ENCODE measurements at regions not wholly inside any gene's neighbourhood (a gene's known extent, or its start where the extent isn't known, plus 50 kb on each side); places are given as distances from the start of the nearest gene placed in this dataset.

DNA sequence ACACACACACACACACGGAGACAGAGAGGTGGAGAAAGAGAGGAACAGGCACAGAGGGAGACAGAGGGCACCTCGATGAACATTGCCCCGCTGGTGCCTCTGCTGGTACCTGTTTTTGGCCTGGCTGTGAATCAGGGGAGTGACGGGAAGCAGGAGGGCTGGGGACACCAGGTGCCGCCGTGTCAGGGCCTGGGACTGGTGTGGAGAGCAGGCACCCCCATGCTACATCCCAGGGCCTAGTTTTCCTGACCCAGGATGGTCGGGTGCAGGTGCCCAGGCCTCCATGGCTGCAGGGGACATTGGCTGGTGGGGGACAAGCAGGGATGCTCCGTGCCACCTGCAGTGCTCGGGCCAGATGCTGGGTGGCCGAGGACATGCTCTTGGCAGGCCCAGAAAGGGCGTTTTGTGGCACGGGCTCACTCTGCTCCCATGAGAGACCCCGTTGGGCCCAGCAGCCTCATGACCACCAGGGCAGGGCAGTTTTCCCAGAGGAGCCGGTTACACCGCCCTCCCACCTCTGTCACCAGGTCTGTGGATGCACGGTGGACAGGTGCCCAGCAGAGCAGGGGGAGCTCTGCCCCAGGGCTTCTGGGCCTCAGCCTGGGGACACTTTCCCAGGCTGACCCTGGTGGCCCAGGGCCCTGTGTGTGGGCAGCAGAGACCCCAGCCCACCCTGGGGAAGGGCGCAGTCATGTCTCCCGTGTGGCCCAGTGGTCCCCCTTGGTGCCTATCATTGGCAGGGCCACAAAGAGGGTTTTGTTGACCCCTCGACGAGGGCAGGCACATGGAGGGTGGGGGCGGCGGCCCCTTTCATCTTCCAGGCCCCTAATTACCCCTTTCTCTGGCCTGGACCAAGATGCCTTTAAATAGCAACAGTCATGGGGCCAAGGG, 207.5 kb upstream of the RTL1 start:
- DNase-seq, result no peak

DNA sequence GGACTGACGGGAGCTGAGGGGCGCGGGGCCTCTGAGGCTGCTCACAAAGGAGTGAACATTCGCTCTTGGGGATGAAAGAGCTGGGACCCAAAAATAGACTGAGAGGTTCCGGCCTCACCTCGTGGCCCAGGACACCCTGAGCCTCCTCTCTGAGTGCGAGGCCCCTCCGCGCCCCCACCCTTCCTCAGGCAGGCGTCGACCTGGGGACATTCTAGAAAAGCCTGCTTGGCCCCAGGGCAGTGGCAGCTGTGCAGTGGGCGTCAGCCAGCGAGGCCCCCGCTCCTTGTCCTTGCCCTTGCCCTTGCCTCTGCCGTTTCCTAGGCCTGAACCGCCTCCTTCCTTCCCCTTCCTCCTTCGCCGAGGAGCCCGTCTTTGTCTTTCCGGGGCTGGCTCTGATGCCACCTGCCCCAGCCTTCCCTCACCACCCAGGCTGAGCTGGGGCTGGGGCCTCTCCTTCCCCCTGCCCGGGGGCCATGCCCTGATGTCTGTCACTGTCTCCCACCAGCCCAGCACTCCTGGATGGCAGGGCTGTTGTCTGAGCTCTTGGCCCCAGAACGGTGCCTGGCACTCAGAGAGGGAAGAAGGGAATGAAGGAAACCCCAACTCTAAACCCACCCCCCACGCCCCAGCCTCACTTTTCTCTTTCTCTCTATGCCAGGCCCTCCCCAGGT, 208.2 kb upstream of the RTL1 start:
- DNase-seq, result no peak

DNA sequence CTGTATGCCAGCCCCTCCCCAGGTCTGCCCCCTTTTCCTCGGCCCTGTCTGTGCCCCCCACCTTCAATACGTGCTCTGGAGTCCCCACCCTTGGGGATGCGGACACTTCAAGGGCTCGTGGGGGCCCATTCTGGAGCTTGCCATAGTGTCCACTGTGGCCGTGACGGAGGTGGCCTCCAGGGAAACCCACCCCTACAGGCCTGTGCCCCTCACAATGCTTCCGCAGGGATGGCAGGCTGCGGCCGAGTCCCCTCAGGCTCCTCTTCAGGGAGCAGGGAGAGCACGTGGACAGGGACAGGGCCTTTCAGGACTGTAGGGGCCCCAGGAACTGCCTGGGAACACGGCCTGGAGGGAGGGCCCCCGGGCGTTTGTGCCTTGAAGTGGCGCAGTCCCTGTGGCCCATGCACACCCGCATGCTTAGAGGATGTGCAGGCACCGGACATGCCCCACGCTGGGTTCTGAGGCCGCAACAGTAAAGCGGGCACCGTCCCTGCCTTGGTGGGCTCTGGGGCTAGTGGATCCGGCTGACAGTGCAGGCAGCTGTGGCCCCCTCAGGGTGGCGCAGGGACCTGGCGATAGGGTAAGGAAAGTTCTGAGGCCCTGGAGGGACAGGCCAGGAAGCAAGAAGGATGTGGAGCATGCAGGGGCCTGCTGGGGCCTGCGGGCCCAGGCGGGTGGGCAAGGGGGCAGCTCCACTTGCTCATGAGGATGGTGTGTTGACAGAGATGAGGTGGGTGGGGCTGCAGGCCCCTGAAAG, 209.0 kb upstream of the RTL1 start:
- DNase-seq, result no peak

DNA sequence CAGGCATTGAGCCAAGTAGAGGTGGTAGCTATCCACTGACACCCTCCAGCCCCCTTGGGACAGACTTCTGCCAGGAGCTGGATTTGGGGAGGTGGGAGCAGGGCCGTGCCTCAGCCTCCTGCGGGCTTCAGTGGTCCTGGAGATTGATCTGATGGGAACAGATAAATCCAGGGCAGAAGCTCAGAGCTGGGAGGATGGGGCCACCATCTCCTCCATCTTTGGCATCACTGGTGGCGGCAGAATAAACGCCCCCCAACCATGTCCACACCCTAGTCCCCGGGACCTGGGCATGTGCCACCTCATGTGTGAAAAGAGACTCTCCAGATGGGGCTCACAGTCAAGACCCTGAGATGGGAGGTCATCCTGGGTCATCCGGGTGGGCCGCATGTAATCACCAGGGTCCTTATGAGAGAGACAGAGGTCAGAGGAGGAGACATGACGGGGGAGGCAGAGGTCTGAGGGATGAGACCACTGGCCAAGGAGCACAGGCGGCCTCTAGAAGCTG, 209.6 kb upstream of the RTL1 start:
- DNase-seq, result no peak

DNA sequence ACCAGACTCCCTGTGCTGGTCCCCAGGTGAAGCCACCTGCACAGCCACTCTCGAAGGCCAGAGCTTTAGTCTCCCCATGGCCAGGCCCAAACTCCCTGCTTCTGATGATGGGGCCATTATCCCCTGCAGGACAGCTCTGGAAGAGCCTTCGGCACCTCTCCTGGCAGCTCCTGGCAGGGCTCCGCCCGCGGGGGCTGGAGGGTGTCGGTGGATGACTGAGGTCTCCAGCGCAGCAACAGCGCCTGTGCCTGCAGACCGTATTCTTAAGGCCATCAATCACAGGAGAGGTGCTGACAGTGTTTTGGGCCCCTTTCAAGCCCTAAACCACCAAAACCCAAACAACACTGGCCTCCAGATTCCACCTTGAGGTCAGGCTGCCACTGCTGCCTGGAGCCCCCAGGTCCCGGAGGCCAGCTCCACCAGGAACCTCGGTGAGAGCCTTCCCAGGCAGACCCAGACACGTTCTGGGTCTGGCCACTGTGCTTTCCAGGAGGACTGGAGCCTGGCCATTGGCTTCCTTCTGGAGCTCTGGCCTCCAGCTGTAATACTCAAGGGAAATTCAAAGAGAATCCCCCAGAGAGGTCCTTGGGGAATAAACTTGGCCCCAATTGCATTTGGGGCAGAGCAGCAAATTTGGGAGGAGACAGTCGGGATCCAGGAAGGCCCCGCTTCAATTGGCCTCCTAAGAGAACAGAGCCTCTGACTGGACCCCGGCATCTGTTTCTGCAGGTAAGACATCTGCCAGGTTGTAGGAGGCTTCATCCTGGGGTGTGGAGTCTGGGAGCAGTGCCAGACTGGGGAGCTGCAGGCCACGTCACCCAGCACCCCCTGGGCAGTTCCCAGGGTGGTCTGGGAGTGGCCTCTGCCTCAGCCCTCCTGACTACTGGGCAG, 210.6 kb upstream of the RTL1 start:
- no peak for DNase-seq

DNA sequence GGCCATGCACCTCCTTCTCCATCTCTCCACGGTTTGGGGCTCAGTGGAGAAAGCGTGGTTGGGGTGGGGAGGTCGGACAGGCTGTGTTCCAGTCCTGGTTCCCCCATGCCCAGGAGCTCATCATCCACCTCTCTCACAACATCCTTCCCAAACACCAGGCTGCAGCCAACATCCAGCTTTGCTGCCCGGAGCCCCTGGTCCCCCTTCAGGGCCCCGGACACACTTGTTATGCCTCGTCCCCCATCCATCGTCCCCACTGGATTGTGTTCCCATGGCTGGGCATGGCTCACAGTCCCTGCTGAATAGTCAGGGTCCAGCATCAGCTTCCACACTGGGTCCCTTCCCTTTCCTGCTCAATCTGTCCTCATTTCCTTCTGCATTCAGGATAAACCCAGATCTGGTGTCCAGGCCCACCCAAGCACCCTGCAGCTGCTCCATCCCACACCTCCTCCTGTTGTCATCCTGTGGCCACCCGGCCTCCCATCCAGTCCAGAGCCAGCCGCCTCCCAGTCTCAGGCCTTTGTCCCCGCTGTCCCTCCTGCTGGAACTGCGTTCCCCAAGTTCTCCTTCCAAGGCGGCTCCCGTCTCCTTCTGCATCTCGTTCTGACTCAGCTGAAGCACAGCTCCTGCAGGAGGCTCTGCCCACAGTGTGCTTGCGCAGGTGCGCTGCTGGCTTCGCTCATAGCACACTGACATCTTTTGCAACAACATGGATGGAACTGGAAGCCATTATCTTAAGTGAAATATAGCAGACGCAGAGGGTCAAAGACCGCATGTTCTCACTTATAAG, 211.4 kb upstream of the RTL1 start:
- no peak for DNase-seq

DNA sequence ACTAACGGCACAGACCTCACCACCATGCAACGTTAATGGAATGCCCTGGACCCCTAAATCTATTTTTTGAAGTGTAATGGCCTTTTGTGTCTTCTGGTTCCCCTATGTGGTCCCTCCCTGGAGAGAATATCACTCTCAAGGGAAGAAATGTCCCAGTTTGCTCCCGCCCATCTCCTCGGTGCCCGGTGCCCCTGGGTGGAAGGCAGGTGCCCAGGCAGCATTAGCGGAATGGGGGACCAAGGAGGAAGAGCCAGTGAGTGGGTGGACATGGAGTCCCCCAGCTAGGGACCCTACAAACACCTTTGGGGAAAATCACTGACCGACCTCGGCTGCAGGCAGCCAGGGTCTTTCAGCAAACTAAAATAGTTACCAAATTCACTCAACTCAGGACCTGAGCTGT, 212.1 kb upstream of the RTL1 start:
- DNase-seq, result no peak

DNA sequence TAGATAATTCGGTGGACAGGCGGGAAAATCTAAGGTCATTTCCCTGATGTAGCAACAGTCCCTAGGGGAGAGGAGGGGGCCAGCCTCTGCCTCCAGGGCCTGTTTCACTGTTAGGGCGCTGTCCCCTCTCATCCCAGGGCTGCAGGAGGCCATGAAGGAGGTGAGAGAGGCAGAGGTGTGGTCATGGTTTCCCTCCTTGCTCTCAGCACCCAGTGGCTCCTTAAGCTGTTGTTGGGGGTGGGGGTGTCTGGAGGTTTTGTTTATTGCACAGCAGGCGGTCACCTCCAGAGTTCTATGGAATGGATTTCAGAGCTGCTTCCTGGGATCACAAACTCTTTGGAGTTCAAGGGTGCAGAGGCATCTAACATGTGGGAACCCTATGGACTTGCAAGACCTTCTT, 212.5 kb upstream of the RTL1 start:
- DNase-seq, result no peak

DNA sequence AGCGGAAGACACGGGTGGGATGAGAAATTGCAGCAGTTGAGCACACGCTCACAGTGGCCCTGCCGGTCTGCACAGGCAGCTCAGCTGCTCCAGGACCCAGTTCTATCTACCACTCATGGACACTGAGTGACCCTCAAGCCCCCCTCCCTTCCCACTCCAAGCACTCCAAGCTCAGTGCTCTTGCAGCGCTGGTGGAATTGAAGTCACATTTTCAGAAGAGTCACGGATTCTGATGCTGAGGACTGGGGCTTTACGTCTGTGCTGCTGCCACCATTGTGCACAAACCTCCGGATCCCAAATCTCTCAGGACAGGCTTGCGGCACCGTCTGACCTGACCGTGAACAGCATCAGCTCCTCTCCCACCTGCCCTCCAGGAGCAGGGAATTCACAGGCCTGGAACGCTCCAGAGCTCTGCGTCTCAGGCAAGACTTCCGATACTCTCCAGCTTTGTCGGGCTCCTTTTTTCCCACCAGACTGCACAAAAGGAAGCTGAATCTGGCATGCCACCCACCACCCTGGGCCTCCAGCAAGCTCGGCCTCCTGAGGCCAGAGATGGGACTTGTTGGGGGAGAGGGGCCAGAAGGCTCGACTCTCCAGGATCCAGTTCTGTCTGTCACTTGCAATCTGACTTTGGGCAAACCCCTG, 213.1 kb upstream of the RTL1 start:
- no peak for DNase-seq

DNA sequence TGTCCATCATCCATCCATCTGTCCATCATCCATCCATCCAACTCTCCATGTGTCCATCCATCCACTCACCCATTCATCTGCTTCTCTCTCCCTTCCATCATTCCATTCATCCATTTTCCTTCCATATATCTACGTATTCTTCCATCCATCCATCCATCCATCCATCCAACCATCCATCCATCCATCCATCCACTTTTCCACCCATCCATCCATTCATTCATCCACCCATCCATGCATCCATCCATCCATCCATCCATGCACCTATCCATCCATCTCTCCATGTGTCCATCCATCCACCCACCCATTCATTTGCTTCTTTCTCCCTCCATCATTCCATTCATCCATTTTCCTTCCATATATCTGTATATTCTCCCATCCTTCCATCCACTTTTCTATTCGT, 214.0 kb upstream of the RTL1 start:
- no peak for DNase-seq

DNA sequence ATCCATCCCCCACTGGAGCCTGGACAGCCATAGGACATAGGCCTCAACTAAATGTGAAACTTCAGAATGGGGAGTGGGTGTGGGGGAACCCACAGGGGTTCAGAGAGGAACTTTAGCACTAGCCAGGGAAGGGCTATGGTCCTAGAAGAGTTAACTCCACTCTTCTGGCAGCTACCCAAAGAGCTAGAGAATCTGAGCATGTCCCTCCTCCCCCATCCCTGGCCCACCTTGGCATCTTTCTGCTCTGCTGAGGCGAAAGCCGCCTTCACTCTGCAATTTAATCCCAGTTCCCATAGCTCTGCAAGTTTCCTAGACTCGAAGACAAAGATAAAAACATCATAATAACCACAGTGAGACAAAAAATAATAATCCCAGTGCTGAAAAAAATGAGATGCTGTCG, 214.7 kb upstream of the RTL1 start:
- no peak for DNase-seq

DNA sequence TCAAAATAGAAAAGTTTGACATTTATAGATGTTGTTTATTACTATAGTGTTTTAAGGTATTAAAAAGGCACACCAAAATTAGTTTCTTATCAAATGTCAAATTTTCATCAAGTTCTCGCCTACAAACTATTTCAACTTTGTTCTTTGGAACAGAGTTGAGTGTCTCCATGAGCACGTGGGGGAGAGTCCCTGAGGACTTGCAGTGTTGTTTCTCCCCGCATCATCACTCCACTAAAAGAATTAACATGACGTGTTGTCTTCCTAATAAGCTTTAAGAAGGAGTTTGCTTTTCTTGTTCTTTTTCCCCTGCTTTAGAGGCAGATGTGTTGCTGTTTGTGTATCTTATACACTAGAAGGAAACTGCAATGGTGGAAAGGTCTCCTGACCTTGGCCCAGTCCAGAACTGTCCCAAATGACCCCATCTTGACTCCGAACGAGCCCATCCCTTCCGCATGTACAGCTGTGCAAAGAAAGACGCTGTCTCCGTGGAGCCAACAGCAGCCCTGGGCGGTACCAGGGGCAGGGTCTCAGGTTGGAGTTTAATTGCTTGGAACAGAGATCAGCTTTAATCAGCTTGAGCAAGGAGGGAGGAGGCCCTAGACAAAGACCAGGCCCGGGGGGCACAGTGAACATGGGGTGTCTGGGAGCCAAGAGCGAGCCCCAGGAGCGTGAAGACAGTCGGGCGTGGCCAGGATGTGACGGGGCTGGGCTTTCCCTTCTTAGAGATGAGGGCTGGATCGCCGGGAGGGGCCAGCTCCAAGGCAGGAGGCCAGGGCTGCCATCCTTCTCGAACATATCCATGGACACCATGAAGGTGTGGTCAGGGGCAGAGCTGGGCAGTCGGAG, 215.4 kb upstream of the RTL1 start:
- DNase-seq, result no peak

DNA sequence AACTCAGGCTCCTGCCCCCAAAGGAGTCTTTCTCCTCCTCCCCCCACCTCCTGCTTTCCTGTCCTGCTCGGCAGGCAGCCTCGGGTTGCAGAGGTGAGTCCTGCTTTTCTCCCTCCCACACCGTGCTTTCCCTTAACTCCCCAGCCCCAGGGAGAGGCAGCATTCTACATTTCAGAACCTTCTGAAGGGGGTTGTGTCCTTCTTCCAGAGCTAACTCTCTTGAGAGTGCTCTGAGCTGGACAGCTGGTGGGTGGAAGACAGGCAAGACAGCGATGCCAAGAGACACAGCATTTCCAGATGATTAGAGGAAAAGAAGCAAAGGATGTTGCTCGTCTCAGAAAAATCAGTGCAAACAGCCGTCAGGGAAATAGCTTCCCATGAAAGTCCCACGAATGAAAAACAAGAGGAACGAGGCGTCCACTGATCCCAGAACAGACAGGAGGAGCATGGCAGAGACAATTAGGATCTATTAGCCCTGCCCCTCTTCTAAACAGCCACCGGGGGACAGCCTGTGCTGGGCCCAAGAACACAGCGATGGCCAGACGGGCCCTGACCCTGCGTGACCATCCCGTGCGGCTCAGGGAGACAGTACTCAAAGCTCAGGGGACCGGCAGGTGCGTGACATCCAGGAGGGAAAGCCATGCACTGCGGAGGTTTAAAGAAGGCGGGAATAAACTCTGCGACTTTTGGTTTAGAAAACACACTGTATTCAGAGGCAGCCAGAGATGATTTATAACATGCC, 216.5 kb upstream of the RTL1 start:
- peak; percentile 2 for DNase-seq

DNA sequence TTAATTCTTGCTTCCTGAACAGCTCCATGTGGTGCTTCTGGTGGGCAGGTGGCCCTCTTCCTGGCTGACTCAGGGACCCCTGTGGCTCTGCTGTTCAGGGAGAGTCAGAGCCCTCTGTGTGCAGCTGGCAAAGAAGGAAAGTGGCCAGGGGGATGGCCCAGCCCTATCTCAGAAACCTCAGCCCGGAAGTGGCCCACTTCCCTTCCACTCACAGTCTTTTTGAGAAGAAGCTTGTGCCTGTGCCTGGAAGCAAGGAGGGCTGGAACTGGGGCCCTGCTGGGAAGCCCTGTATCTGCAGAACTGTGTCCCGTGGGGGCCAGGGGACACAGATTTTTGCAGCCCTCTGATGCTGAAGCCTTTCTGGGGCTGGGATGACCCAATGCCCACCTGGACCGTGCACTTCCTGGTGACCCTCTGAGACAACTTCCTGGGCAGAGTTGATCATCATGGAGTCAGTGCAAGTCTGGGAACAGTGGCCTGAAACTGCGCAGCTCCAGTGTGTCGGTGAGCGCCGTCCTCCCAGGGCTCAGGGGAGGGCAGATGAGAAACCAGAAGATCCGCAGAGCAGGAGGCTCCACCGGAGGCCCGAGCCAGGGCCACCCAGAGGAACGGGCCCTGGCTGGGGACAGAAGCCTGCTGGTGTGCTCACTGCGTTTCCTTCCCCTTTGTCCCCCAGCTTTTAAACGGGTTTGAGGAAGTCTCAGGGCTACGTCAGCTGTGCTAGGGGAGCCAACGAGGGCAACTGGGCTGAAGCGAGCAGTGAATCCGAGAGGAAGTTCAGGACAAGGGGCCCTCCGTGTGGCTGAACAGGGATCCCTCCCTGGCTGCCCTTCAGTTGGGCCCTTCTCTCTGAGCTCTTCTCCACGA, 217.4 kb upstream of the RTL1 start:
- DNase-seq, result peak; percentile 13

DNA sequence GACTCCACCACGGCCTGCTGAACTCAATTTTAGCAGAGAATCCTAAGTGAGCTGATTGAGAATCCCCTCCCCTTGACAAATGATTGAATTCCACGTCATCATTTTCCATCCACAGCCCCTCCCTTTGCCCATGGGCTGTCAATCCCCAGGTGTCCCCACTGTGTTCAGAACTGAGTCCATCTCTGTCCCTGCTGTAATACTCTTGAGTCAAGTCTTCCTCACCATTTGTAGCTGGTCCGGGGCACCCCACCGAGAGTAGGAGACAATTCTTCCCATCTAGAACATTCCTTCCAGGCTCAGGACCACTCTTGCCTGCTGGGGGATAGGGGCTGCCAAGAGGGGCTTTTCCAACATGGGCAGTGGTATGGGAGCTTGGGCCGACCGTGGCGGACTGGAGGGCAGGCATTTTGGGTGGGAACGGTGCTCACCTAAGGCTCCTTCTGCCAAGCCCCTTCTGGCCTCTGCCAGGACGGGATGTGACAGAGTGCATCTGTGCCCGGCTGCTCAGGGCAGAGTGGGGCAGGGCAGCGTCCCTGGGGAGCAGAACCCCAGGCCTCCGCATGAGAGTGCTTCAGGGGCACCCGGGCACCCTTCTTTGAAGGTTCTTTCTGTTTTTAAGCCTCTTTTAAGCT, 218.1 kb upstream of the RTL1 start:
- peak; percentile 3 for DNase-seq

DNA sequence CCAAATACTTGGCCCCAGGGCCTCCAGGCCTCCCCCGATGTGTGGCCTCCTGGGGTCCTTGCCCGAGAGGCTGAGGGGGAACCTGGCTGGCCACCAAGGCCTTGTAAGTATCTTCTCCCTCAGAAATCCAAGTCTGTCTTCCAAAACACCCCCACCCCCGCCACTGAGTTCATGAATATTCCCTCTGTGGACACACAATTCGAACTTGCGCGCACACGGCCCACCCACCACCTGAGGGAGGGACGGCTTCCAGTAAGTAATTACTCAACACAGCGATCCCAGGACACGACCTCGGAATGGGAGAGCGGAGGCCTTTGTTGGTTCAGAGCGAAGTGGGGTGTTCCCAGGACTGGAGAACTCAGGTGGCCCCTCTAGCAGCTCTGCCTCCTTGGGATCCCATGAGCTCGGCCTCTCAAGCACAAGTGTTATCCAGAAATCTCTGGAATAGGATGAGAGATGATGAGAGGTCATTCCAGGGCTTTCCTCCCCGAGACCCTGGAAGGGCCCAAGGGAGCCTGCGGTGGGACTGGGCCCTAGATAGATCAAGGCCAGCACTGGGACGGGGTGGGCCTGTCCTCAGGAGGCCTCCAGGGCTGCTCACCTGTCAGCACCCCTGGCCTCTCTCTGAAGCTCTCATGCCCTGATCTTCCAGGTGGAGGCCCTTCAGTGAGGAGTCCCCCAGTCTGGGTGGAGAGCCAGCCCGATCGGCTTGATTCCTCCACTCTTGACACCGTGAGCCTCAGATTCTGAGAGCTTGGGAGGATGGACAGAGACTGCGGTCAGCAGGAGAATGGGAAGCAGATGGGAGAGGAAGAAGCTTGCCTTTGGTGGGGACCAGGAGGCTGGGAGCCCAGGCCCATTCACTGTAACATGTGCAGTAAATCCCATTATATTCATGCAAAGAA, 219.0 kb upstream of the RTL1 start:
- peak; percentile 4 for DNase-seq

Measured in activated naive CD4-positive, alpha-beta T cell treated with anti-CD3 and anti-CD28 coated beads, Interleukin-2, amount 50 U/mL, for 16 hours (primary cell).